Adrenal gland (tissue), 5 donors: ENCODE measurements at regions not wholly inside any gene's neighbourhood (a gene's known extent, or its start where the extent isn't known, plus 50 kb on each side); places are given as distances from the start of the nearest gene placed in this dataset.

Experiments used
- CTCF ChIP-seq, 6 experiments: fragments of 450-650 bp in 4 of 6; fragments of 200-600 bp in 2 of 6; sonication (generic) in 1 of 6; IDR thresholded peaks; 1 replicate in 5 of 6; 2 replicates in 1 of 6; pipeline versions ENCODE4 v1.5.1 to v1.8.0; 2016 to 2021; ENCODE audit warnings: antibody characterized with exemption in 6 of 6, mild to moderate bottlenecking in 2 of 6, moderate library complexity in 1 of 6
- POLR2A ChIP-seq, 2 donors: fragments of 450-650 bp; IDR thresholded peaks; one replicate each; pipeline ENCODE4 v1.6.1; 2017; ENCODE audit warnings: antibody characterized with exemption in 2 of 2, mild to moderate bottlenecking in 2 of 2, moderate library complexity in 1 of 2
- donor health status: DM: no; HTN: no; CAD: no.

- TF ChIP-seq CTCF (IDR thresholded peaks at IDR 0.05) (no peak), POLR2A (IDR thresholded peaks at IDR 0.05) (no peak)
Observed at GRCh38 chr13:75927183-75927669, 291.1 kb downstream of the LMO7 start.
